ENCODE measurements at regions not wholly inside any gene's neighbourhood (a gene's known extent, or its start where the extent isn't known, plus 50 kb on each side); places are given as distances from the start of the nearest gene placed in this dataset.

DNA sequence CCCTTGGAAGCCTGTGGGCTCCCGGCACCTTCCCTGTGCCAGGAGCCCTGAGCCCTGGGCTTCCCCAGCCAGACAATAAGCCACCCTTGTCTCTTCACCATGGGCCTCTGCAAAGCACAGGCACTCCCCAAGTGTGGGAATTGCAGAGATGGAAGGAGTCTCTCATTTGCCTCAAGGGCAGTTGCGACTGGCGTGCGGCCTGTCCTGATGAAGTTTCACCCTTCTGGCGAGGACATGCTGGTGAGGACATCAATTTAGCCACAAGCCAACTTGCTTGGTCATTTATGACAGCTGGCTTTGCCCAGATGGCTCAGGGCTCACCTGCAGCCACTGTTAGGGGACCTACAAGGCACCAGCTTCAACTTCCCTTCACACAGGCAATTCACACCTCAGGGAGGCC, 180.2 kb downstream of the ANAPC1 start:
- no peaks in the 10 kb centered on the region; the same call in 1 of the 2 replicates for H3K27me3 Mint-ChIP-seq (ENCODE audit: low read depth)
- no peaks in the 10 kb centered on the region for H4K20me1 ChIP-seq (ENCODE audit: control insufficient read depth, insufficient read depth, insufficient read length)
- H3K9me3 Mint-ChIP-seq = 0 out of 5 replicates have a peak, but pooled peaks cover 0 to 2% of the 10 kb centered on the region in 2 experiments
- H2BK15ac ChIP-seq (ENCODE audit: low read depth, low read length) = no peak overlapping the region
- H3K4me3 Mint-ChIP-seq = no peak overlapping the region
- no peaks in the 10 kb centered on the region for H3K79me2 ChIP-seq (ENCODE audit: insufficient read depth, low read length)
- H2AFZ ChIP-seq (ENCODE audit: low read length) = no peak overlapping the region
- no peak for DNase-seq
- H3K79me1 ChIP-seq (ENCODE audit: insufficient read depth, low read depth, low read length, poor library complexity, severe bottlenecking) = no peaks in the 10 kb centered on the region
- no peak overlapping the region for H3K14ac ChIP-seq (ENCODE audit: insufficient read depth, low read length)
- H3K4me1 Mint-ChIP-seq = peaks cover 52 to 57% of the 10 kb centered on the region in 2 experiments
- H2BK12ac ChIP-seq (ENCODE audit: insufficient read length, low read depth, low read length) = peak overlapping the region; percentile 37
- peaks cover 12% of the 10 kb centered on the region; the same call in 1 of the 2 replicates for H3K4me1 ChIP-seq (ENCODE audit: insufficient read depth, low read length)
- no peak overlapping the region for H3K56ac ChIP-seq (ENCODE audit: insufficient read length, low read depth, low read length)
- no peaks in the 10 kb centered on the region for H3K9me3 ChIP-seq (ENCODE audit: control insufficient read depth, low read depth, low read length)
- WGBS (ENCODE audit: extremely low coverage, insufficient read length, low lambda C conversion rate) = no CpG with 5 or more reads among the region's 5 CpGs
- H3K9ac ChIP-seq (ENCODE audit: extremely low read depth, insufficient read length, low read length) = no peak overlapping the region
- no peaks in the 10 kb centered on the region for H3K27me3 ChIP-seq (ENCODE audit: insufficient read depth, low read length)
- H3K4me2 ChIP-seq (ENCODE audit: insufficient read depth, insufficient read length, low read length) = no peak overlapping the region
- H4K91ac ChIP-seq (ENCODE audit: insufficient read length, low read depth, low read length) = peak overlapping the region; percentile 75
- H3K18ac ChIP-seq (ENCODE audit: insufficient read length, low read depth, low read length) = peak overlapping the region; percentile 25
- no peak overlapping the region for H2BK120ac ChIP-seq (ENCODE audit: low read depth, low read length, poor library complexity, severe bottlenecking)
- no peak overlapping the region for H2BK20ac ChIP-seq (ENCODE audit: low read depth, low read length, poor library complexity, severe bottlenecking)
- TF ChIP-seq, protein P1, sequence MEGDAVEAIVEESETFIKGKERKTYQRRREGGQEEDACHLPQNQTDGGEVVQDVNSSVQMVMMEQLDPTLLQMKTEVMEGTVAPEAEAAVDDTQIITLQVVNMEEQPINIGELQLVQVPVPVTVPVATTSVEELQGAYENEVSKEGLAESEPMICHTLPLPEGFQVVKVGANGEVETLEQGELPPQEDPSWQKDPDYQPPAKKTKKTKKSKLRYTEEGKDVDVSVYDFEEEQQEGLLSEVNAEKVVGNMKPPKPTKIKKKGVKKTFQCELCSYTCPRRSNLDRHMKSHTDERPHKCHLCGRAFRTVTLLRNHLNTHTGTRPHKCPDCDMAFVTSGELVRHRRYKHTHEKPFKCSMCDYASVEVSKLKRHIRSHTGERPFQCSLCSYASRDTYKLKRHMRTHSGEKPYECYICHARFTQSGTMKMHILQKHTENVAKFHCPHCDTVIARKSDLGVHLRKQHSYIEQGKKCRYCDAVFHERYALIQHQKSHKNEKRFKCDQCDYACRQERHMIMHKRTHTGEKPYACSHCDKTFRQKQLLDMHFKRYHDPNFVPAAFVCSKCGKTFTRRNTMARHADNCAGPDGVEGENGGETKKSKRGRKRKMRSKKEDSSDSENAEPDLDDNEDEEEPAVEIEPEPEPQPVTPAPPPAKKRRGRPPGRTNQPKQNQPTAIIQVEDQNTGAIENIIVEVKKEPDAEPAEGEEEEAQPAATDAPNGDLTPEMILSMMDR (conservative IDR thresholded peaks at IDR 0.05) = no peak
- peak overlapping the region in 2 of 3 experiments; percentile 28 to 77; a peak in 3 of 7 replicates for H3K27ac Mint-ChIP-seq
- no peak overlapping the region for H3K27ac ChIP-seq (ENCODE audit: insufficient read length, low read depth, low read length)
- H4K5ac ChIP-seq (ENCODE audit: insufficient read length, low read depth, low read length) = no peak overlapping the region
- no peaks in the 10 kb centered on the region for H3K23me2 ChIP-seq (ENCODE audit: insufficient read length, low read depth, low read length, poor library complexity, severe bottlenecking)
- no peak overlapping the region for H3K4ac ChIP-seq (ENCODE audit: low read depth, low read length)
- no peak overlapping the region for H4K8ac ChIP-seq (replicated peaks; ENCODE audit: insufficient read length, low read depth, low read length)
- H2BK5ac ChIP-seq (ENCODE audit: insufficient read length, low read length) = no peak overlapping the region
- H3K23ac ChIP-seq (ENCODE audit: insufficient read length, low read depth, low read length) = no peak overlapping the region
- H2AK5ac ChIP-seq (ENCODE audit: insufficient read length, low read length) = no peak overlapping the region
- no peak overlapping the region for H3T11ph ChIP-seq (ENCODE audit: low read length)
- H3K36me3 Mint-ChIP-seq (ENCODE audit: insufficient read depth in 1 of 3, low read depth in 3 of 3) = peaks cover 1 to 6% (median 2%) of the 10 kb centered on the region in 3 experiments; a peak in 4 of 7 replicates

All from H9 (cell line).